SK-N-SH (cell line): ENCODE measurements at regions not wholly inside any gene's neighbourhood (a gene's known extent, or its start where the extent isn't known, plus 50 kb on each side); places are given as distances from the start of the nearest gene placed in this dataset.

Experiments
- CTCF ChIP-seq: fragments of 200-600 bp; sonication (generic); IDR thresholded peaks from 2 replicates; pipeline ENCODE4 v1.6.1; 2017; ENCODE audit warnings: antibody characterized with exemption, mild to moderate bottlenecking, moderate library complexity
- GABPA ChIP-seq: IDR thresholded peaks from 2 replicates; pipeline ENCODE4 v1.4.0; 2012; ENCODE audit warnings: low read depth, mild to moderate bottlenecking
- JUND ChIP-seq: IDR thresholded peaks from 2 replicates; pipeline ENCODE4 v1.4.0; 2012
- MAX ChIP-seq: IDR thresholded peaks from 2 replicates; pipeline ENCODE4 v1.4.0; 2012; ENCODE audit warnings: low read depth
- PBX3 ChIP-seq: IDR thresholded peaks from 2 replicates; pipeline ENCODE4; 2012
- POLR2AphosphoS5 ChIP-seq: IDR thresholded peaks from 2 replicates; pipeline ENCODE4 v1.6.1; 2012; ENCODE audit warnings: low read depth, low read length
- RAD21 ChIP-seq: IDR thresholded peaks from 2 replicates; pipeline ENCODE4 v1.6.1; 2012; ENCODE audit warnings: mild to moderate bottlenecking, low read length
- TAF1 ChIP-seq: IDR thresholded peaks from 2 replicates; pipeline ENCODE4 v1.6.1; 2012; ENCODE audit warnings: low read depth, mild to moderate bottlenecking, low read length, moderate library complexity, borderline replicate concordance
- USF2 ChIP-seq: fragments of 150-350 bp; IDR thresholded peaks from 2 replicates; pipeline ENCODE4 v1.6.1; 2017; ENCODE audit warnings: antibody characterized with exemption, low read length, low read depth, borderline replicate concordance
- YY1 ChIP-seq: IDR thresholded peaks from 2 replicates; pipeline ENCODE4 v1.4.0; 2012; ENCODE audit warnings: low read depth, mild to moderate bottlenecking

GRCh38 chr6:164477101-164477500 lies 832.3 kb downstream of the C6orf118 start:
- no peak for TF ChIP-seq CTCF
- no peak for TF ChIP-seq GABPA
- no peak for TF ChIP-seq MAX
- no peak for TF ChIP-seq POLR2AphosphoS5
- TF ChIP-seq JUND = no peak
- TF ChIP-seq RAD21 = no peak
- no peak for TF ChIP-seq USF2
- TF ChIP-seq YY1 = no peak
- no peak for TF ChIP-seq TAF1
- no peak for TF ChIP-seq PBX3
